ENCODE measurements at regions not wholly inside any gene's neighbourhood (a gene's known extent, or its start where the extent isn't known, plus 50 kb on each side); places are given as distances from the start of the nearest gene placed in this dataset.

GRCh38 chr17:73701701-73702100, 57.5 kb upstream of the SDK2 start:
- H3K4me1 ChIP-seq = no peaks in the 10 kb centered on the region
- H3K9me3 ChIP-seq = no peaks in the 10 kb centered on the region
- H3K27me3 ChIP-seq = no peaks in the 10 kb centered on the region
- TF ChIP-seq POLR2AphosphoS5 (IDR thresholded peaks at IDR 0.05) (no peak), POLR2A (IDR thresholded peaks at IDR 0.05) (no peak), CTCF (IDR thresholded peaks at IDR 0.05) (no peak)
- no peak overlapping the region for H3K4me3 ChIP-seq
- no peak overlapping the region for H3K27ac ChIP-seq
- no peak for DNase-seq (ENCODE audit: low spot score in 2 of 2)
- no peaks in the 10 kb centered on the region for H3K36me3 ChIP-seq
- intact Hi-C loops (cut with DNase I; ENCODE audit: low total_unique reads) = loop anchor here (10.0 kb wide), 1 partner anchor 277 kb away; no protein-coding TSS in a partner anchor

GRCh38 chr17:73703192-73703591, 58.9 kb upstream of the SDK2 start:
- no peak for DNase-seq (ENCODE audit: low spot score in 2 of 2)
- Histone ChIP-seq H3K27me3 (peaks cover 0 to 9% of the 10 kb centered on the region in 2 donors), H3K27ac (no peak overlapping the region), H3K4me1 (no peaks in the 10 kb centered on the region), H3K4me3 (no peak overlapping the region), H3K9me3 (no peaks in the 10 kb centered on the region), H3K36me3 (no peaks in the 10 kb centered on the region)
- intact Hi-C loops (cut with DNase I; ENCODE audit: low total_unique reads) = loop anchor here (10.0 kb wide), 1 partner anchor 278 kb away; no protein-coding TSS in a partner anchor
- TF ChIP-seq CTCF (IDR thresholded peaks at IDR 0.05) = no peak
- no peak for TF ChIP-seq POLR2A (IDR thresholded peaks at IDR 0.05)
- TF ChIP-seq POLR2AphosphoS5 (IDR thresholded peaks at IDR 0.05) = no peak

- Histone ChIP-seq H3K4me1 (no peaks in the 10 kb centered on the region), H3K36me3 (no peaks in the 10 kb centered on the region), H3K27me3 (peaks cover 0 to 16% of the 10 kb centered on the region in 2 donors), H3K9me3 (no peaks in the 10 kb centered on the region), H3K27ac (no peak overlapping the region), H3K4me3 (no peak overlapping the region)
- intact Hi-C loops (cut with DNase I; ENCODE audit: low total_unique reads) = loop anchor here (1.0 to 10.0 kb wide), 2 partner anchors 9 to 279 kb away; no protein-coding TSS in a partner anchor
- TF ChIP-seq POLR2AphosphoS5 (IDR thresholded peaks at IDR 0.05) (no peak), CTCF (IDR thresholded peaks at IDR 0.05) (no peak), POLR2A (IDR thresholded peaks at IDR 0.05) (no peak)
- DNase-seq (ENCODE audit: low spot score in 2 of 2) = no peak
These were observed 59.7 kb upstream of the SDK2 start for GRCh38 chr17:73703917-73704316.

- TF ChIP-seq CTCF (IDR thresholded peaks at IDR 0.05) (no peak), POLR2AphosphoS5 (IDR thresholded peaks at IDR 0.05) (no peak), POLR2A (IDR thresholded peaks at IDR 0.05) (no peak)
- intact Hi-C loops (cut with DNase I; ENCODE audit: low total_unique reads) = loop anchor here (10.0 kb wide), 1 partner anchor 281 kb away; no protein-coding TSS in a partner anchor
- peaks cover 0 to 28% of the 10 kb centered on the region in 2 donors for H3K27me3 ChIP-seq
- no peak overlapping the region for H3K4me3 ChIP-seq
- no peaks in the 10 kb centered on the region for H3K9me3 ChIP-seq
- H3K27ac ChIP-seq = no peak overlapping the region
- no peaks in the 10 kb centered on the region for H3K36me3 ChIP-seq
- H3K4me1 ChIP-seq = no peaks in the 10 kb centered on the region
- DNase-seq (ENCODE audit: low spot score in 2 of 2) = no peak
These were observed 61.3 kb upstream of the SDK2 start for GRCh38 chr17:73705594-73705993.

GRCh38 chr17:73706428-73706827, 62.2 kb upstream of the SDK2 start:
- H3K9me3 ChIP-seq = no peaks in the 10 kb centered on the region
- no peak for DNase-seq (ENCODE audit: low spot score in 2 of 2)
- intact Hi-C loops (cut with DNase I; ENCODE audit: low total_unique reads) = loop anchor here (10.0 kb wide), 1 partner anchor 282 kb away; no protein-coding TSS in a partner anchor

More at GRCh38 chr17:73706428-73706827, 62.2 kb upstream of the SDK2 start:
- H3K27ac ChIP-seq = no peak overlapping the region
- no peaks in the 10 kb centered on the region for H3K36me3 ChIP-seq
- H3K27me3 ChIP-seq = peaks cover 0 to 34% of the 10 kb centered on the region in 2 donors
- TF ChIP-seq POLR2AphosphoS5 (IDR thresholded peaks at IDR 0.05) (no peak), POLR2A (IDR thresholded peaks at IDR 0.05) (no peak), CTCF (IDR thresholded peaks at IDR 0.05) (no peak)
- no peaks in the 10 kb centered on the region for H3K4me1 ChIP-seq
- no peak overlapping the region for H3K4me3 ChIP-seq

Data from breast epithelium (tissue), 4 donors.